ENCODE measurements at regions not wholly inside any gene's neighbourhood (a gene's known extent, or its start where the extent isn't known, plus 50 kb on each side); places are given as distances from the start of the nearest gene placed in this dataset.

GRCh38 chr9:7401116-7401515, 398.5 kb downstream of the DMAC1 start:
- TF ChIP-seq CTCF (conservative IDR thresholded peaks at IDR 0.05; ENCODE audit: low read length) (no peak), EZH2phosphoT487 (IDR thresholded peaks at IDR 0.05; ENCODE audit: borderline replicate concordance, low read depth, low read length) (no peak)
